ENCODE measurements at regions not wholly inside any gene's neighbourhood (a gene's known extent, or its start where the extent isn't known, plus 50 kb on each side); places are given as distances from the start of the nearest gene placed in this dataset.

- peak overlapping the region; percentile 22 for H3K14ac ChIP-seq (ENCODE audit: low read length)
- H3K9me3 ChIP-seq (replicated peaks in 1 of 2; ENCODE audit: control insufficient read depth in 2 of 2, insufficient read depth in 1 of 2, low read depth in 1 of 2, low read length in 2 of 2) = peaks cover 0 to 2% of the 10 kb centered on the region in 2 donors
- H3K27ac ChIP-seq (replicated peaks; ENCODE audit: low read length) = no peak overlapping the region
- H3K4me3 ChIP-seq (ENCODE audit: low read length in 2 of 2) = no peak overlapping the region
- H2BK15ac ChIP-seq (ENCODE audit: low read length) = no peak overlapping the region
- H2BK5ac ChIP-seq (ENCODE audit: low read length) = no peak overlapping the region
- WGBS, 2 donors (ENCODE audit: extremely low coverage in 2 of 2, insufficient read length in 2 of 2, insufficient replicate concordance in 1 of 2) = no CpG with 5 or more reads among the region's 8 CpGs
- no peak overlapping the region for H2AK5ac ChIP-seq (ENCODE audit: low read depth, low read length)
- H3K27me3 ChIP-seq (ENCODE audit: control insufficient read depth in 3 of 3, insufficient read depth in 3 of 3, low read depth in 1 of 3, low read length in 3 of 3) = peaks cover 0 to 19% (median 0%) of the 10 kb centered on the region in 3 experiments
- H3K4me2 ChIP-seq (ENCODE audit: insufficient read depth, low read length, poor library complexity, severe bottlenecking) = no peak overlapping the region
- H2BK120ac ChIP-seq (ENCODE audit: low read depth, low read length) = no peak overlapping the region
- H2BK12ac ChIP-seq (ENCODE audit: low read length) = no peak overlapping the region
- DNase-seq (ENCODE audit: low spot score) = no peak
- no peaks in the 10 kb centered on the region for H3K79me1 ChIP-seq (ENCODE audit: low read depth, low read length)
- no peak overlapping the region for H3K18ac ChIP-seq (ENCODE audit: low read length)
- H4K91ac ChIP-seq (ENCODE audit: low read depth, low read length, poor library complexity) = no peak overlapping the region
- no peak overlapping the region for H3K4ac ChIP-seq (ENCODE audit: low read length)
- no peaks in the 10 kb centered on the region for H3K36me3 ChIP-seq (replicated peaks in 1 of 2; ENCODE audit: control insufficient read depth in 2 of 2, insufficient read depth in 2 of 2, low read length in 2 of 2)
- H4K8ac ChIP-seq (ENCODE audit: low read depth, low read length) = no peak overlapping the region
- no peak overlapping the region for H3K9ac ChIP-seq (ENCODE audit: low read depth, low read length, poor library complexity)
- no peak overlapping the region for H2AFZ ChIP-seq (ENCODE audit: low read length)
- peaks cover 0 to 1% of the 10 kb centered on the region in 2 donors for H3K4me1 ChIP-seq (ENCODE audit: control insufficient read depth in 2 of 2, insufficient read depth in 1 of 2, low read depth in 1 of 2, low read length in 2 of 2)
- no peak overlapping the region for H3K23ac ChIP-seq (ENCODE audit: low read depth, low read length, poor library complexity)
These were observed 625.4 kb downstream of the BRD1 start for GRCh38 chr22:49202226-49202625.

GRCh38 chr22:49201046-49201970 is 626.4 kb downstream of the BRD1 start:
- H3K14ac ChIP-seq (ENCODE audit: low read length) = peak overlapping the region; percentile 64
- H3K79me1 ChIP-seq (ENCODE audit: low read depth, low read length) = peaks cover 1% of the 10 kb centered on the region
- no peak overlapping the region for H4K8ac ChIP-seq (ENCODE audit: low read depth, low read length)
- H3K18ac ChIP-seq (ENCODE audit: low read length) = peak overlapping the region; percentile 49
- no peak overlapping the region for H2BK12ac ChIP-seq (ENCODE audit: low read length)
- no peak overlapping the region for H2AK5ac ChIP-seq (ENCODE audit: low read depth, low read length)
- H3K9me3 ChIP-seq (replicated peaks in 1 of 2; ENCODE audit: control insufficient read depth in 2 of 2, insufficient read depth in 1 of 2, low read depth in 1 of 2, low read length in 2 of 2) = peaks cover 0 to 2% of the 10 kb centered on the region in 2 donors
- H3K27me3 ChIP-seq (ENCODE audit: control insufficient read depth in 3 of 3, insufficient read depth in 3 of 3, low read depth in 1 of 3, low read length in 3 of 3) = peaks cover 0 to 22% (median 0%) of the 10 kb centered on the region in 3 experiments
- DNase-seq (ENCODE audit: low spot score) = no peak
- no peak overlapping the region for H3K27ac ChIP-seq (replicated peaks; ENCODE audit: low read length)
- no peak overlapping the region for H2BK120ac ChIP-seq (ENCODE audit: low read depth, low read length)
- no peak overlapping the region for H3K23ac ChIP-seq (ENCODE audit: low read depth, low read length, poor library complexity)
- no CpG with 5 or more reads among the region's 22 CpGs for WGBS, 2 donors (ENCODE audit: extremely low coverage in 2 of 2, insufficient read length in 2 of 2, insufficient replicate concordance in 1 of 2)
- peaks cover 0 to 1% of the 10 kb centered on the region in 2 donors for H3K4me1 ChIP-seq (ENCODE audit: control insufficient read depth in 2 of 2, insufficient read depth in 1 of 2, low read depth in 1 of 2, low read length in 2 of 2)
- no peak overlapping the region for H3K4me3 ChIP-seq (ENCODE audit: low read length in 2 of 2)
- H2AFZ ChIP-seq (ENCODE audit: low read length) = no peak overlapping the region
- no peak overlapping the region for H2BK15ac ChIP-seq (ENCODE audit: low read length)
- H2BK5ac ChIP-seq (ENCODE audit: low read length) = no peak overlapping the region
- no peak overlapping the region for H4K91ac ChIP-seq (ENCODE audit: low read depth, low read length, poor library complexity)
- H3K9ac ChIP-seq (ENCODE audit: low read depth, low read length, poor library complexity) = no peak overlapping the region
- no peak overlapping the region for H3K4me2 ChIP-seq (ENCODE audit: insufficient read depth, low read length, poor library complexity, severe bottlenecking)
- no peaks in the 10 kb centered on the region for H3K36me3 ChIP-seq (replicated peaks in 1 of 2; ENCODE audit: control insufficient read depth in 2 of 2, insufficient read depth in 2 of 2, low read length in 2 of 2)
- no peak overlapping the region for H3K4ac ChIP-seq (ENCODE audit: low read length)

- H2AK5ac ChIP-seq (ENCODE audit: low read depth, low read length) = no peak overlapping the region
- WGBS, 2 donors (ENCODE audit: extremely low coverage in 2 of 2, insufficient read length in 2 of 2, insufficient replicate concordance in 1 of 2) = no CpG with 5 or more reads among the region's 5 CpGs
- H3K4me3 ChIP-seq (ENCODE audit: low read length in 2 of 2) = peak overlapping the region in 1 of 2 donors; percentile 53
- DNase-seq (ENCODE audit: low spot score) = no peak
- no peaks in the 10 kb centered on the region for H3K9me3 ChIP-seq (replicated peaks in 1 of 2; ENCODE audit: control insufficient read depth in 2 of 2, insufficient read depth in 1 of 2, low read depth in 1 of 2, low read length in 2 of 2)
- no peak overlapping the region for H4K91ac ChIP-seq (ENCODE audit: low read depth, low read length, poor library complexity)
- H3K23ac ChIP-seq (ENCODE audit: low read depth, low read length, poor library complexity) = no peak overlapping the region
- H3K4ac ChIP-seq (ENCODE audit: low read length) = no peak overlapping the region
- peaks cover 0 to 3% of the 10 kb centered on the region in 2 donors for H3K4me1 ChIP-seq (ENCODE audit: control insufficient read depth in 2 of 2, insufficient read depth in 1 of 2, low read depth in 1 of 2, low read length in 2 of 2)
- no peak overlapping the region for H3K4me2 ChIP-seq (ENCODE audit: insufficient read depth, low read length, poor library complexity, severe bottlenecking)
- no peak overlapping the region for H3K9ac ChIP-seq (ENCODE audit: low read depth, low read length, poor library complexity)
- no peaks in the 10 kb centered on the region for H3K36me3 ChIP-seq (replicated peaks in 1 of 2; ENCODE audit: control insufficient read depth in 2 of 2, insufficient read depth in 2 of 2, low read length in 2 of 2)
- no peak overlapping the region for H2AFZ ChIP-seq (ENCODE audit: low read length)
- no peak overlapping the region for H2BK15ac ChIP-seq (ENCODE audit: low read length)
- H3K27ac ChIP-seq (replicated peaks; ENCODE audit: low read length) = no peak overlapping the region
- peaks cover 0 to 22% (median 0%) of the 10 kb centered on the region in 3 experiments for H3K27me3 ChIP-seq (ENCODE audit: control insufficient read depth in 3 of 3, insufficient read depth in 3 of 3, low read depth in 1 of 3, low read length in 3 of 3)
- no peak overlapping the region for H4K8ac ChIP-seq (ENCODE audit: low read depth, low read length)
- H2BK5ac ChIP-seq (ENCODE audit: low read length) = no peak overlapping the region
- no peak overlapping the region for H3K18ac ChIP-seq (ENCODE audit: low read length)
- no peak overlapping the region for H2BK120ac ChIP-seq (ENCODE audit: low read depth, low read length)
- no peak overlapping the region for H3K14ac ChIP-seq (ENCODE audit: low read length)
- peaks cover 2% of the 10 kb centered on the region for H3K79me1 ChIP-seq (ENCODE audit: low read depth, low read length)
- no peak overlapping the region for H2BK12ac ChIP-seq (ENCODE audit: low read length)
These were observed 628.4 kb downstream of the BRD1 start for GRCh38 chr22:49199224-49199623.

GRCh38 chr22:49198705-49199084 is 629.0 kb downstream of the BRD1 start:
- no peak overlapping the region for H2BK15ac ChIP-seq (ENCODE audit: low read length)
- H3K14ac ChIP-seq (ENCODE audit: low read length) = no peak overlapping the region
- no peak overlapping the region for H3K9ac ChIP-seq (ENCODE audit: low read depth, low read length, poor library complexity)
- no peak overlapping the region for H3K4me3 ChIP-seq (ENCODE audit: low read length in 2 of 2)
- H3K36me3 ChIP-seq (replicated peaks in 1 of 2; ENCODE audit: control insufficient read depth in 2 of 2, insufficient read depth in 2 of 2, low read length in 2 of 2) = no peaks in the 10 kb centered on the region
- peaks cover 0 to 3% of the 10 kb centered on the region in 2 donors for H3K4me1 ChIP-seq (ENCODE audit: control insufficient read depth in 2 of 2, insufficient read depth in 1 of 2, low read depth in 1 of 2, low read length in 2 of 2)
- H3K9me3 ChIP-seq (replicated peaks in 1 of 2; ENCODE audit: control insufficient read depth in 2 of 2, insufficient read depth in 1 of 2, low read depth in 1 of 2, low read length in 2 of 2) = no peaks in the 10 kb centered on the region
- no peak overlapping the region for H2AFZ ChIP-seq (ENCODE audit: low read length)
- H3K27me3 ChIP-seq (ENCODE audit: control insufficient read depth in 3 of 3, insufficient read depth in 3 of 3, low read depth in 1 of 3, low read length in 3 of 3) = peaks cover 0 to 22% (median 0%) of the 10 kb centered on the region in 3 experiments
- H4K8ac ChIP-seq (ENCODE audit: low read depth, low read length) = no peak overlapping the region
- H2BK12ac ChIP-seq (ENCODE audit: low read length) = no peak overlapping the region
- no peak overlapping the region for H2BK120ac ChIP-seq (ENCODE audit: low read depth, low read length)
- no peak overlapping the region for H3K4ac ChIP-seq (ENCODE audit: low read length)
- H3K18ac ChIP-seq (ENCODE audit: low read length) = no peak overlapping the region
- DNase-seq (ENCODE audit: low spot score) = no peak
- no peak overlapping the region for H3K4me2 ChIP-seq (ENCODE audit: insufficient read depth, low read length, poor library complexity, severe bottlenecking)
- no peak overlapping the region for H2AK5ac ChIP-seq (ENCODE audit: low read depth, low read length)
- peaks cover 2% of the 10 kb centered on the region for H3K79me1 ChIP-seq (ENCODE audit: low read depth, low read length)
- no peak overlapping the region for H3K27ac ChIP-seq (replicated peaks; ENCODE audit: low read length)
- no peak overlapping the region for H3K23ac ChIP-seq (ENCODE audit: low read depth, low read length, poor library complexity)
- H4K91ac ChIP-seq (ENCODE audit: low read depth, low read length, poor library complexity) = no peak overlapping the region
- no peak overlapping the region for H2BK5ac ChIP-seq (ENCODE audit: low read length)
- no CpG with 5 or more reads among the region's 6 CpGs for WGBS, 2 donors (ENCODE audit: extremely low coverage in 2 of 2, insufficient read length in 2 of 2, insufficient replicate concordance in 1 of 2)
